ENCODE measurements at regions not wholly inside any gene's neighbourhood (a gene's known extent, or its start where the extent isn't known, plus 50 kb on each side); places are given as distances from the start of the nearest gene placed in this dataset.

DNA sequence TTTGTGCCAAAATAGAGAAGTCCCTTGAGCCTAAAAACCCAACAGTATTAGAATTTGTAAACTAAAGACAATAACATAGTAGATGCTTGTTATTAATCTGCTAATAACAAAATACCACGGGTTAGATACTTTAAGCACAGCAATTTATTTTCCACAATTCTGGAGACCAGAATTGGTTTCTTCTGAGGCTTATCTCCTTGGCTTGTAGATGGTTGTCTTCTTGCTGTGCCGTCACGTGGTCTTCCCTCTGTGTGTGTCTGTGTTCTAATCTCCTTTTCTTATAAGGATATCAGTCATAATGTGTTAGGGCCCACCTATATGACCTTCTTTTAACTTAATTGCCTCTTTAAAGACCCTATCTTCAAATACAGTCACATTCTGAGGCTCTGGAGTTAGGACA is 260.1 kb downstream of the CYRIA start:
- Histone ChIP-seq H2BK20ac (ENCODE audit: low read depth, low read length) (no peak overlapping the region), H2AK5ac (ENCODE audit: low read depth, low read length) (no peak overlapping the region), H3K4me2 (ENCODE audit: low read depth, low read length) (no peak overlapping the region), H3K27me3 (ENCODE audit: control insufficient read depth, insufficient read depth, low read length) (no peaks in the 10 kb centered on the region), H4K20me1 (ENCODE audit: insufficient read depth, low read length) (no peaks in the 10 kb centered on the region), H3K23ac (ENCODE audit: low read depth, low read length) (no peak overlapping the region), H2BK120ac (ENCODE audit: low read depth, low read length) (no peak overlapping the region), H3K9me1 (ENCODE audit: insufficient read depth, low read length) (no peaks in the 10 kb centered on the region), H3K79me1 (ENCODE audit: low read depth in 1 of 2, low read length in 2 of 2) (no peaks in the 10 kb centered on the region), H2BK5ac (ENCODE audit: low read depth, low read length, poor library complexity, severe bottlenecking) (no peak overlapping the region), H4K91ac (ENCODE audit: insufficient read depth, low read depth, low read length) (no peak overlapping the region), H3K56ac (ENCODE audit: extremely low read depth, insufficient read depth, low read length) (no peak overlapping the region), H3K36me3 (ENCODE audit: control insufficient read depth, insufficient read depth, low read length) (no peaks in the 10 kb centered on the region), H3K4me1 (ENCODE audit: control insufficient read depth, insufficient read depth, low read length) (no peaks in the 10 kb centered on the region), H2AK9ac (replicated peaks; ENCODE audit: low read depth, low read length, poor library complexity) (no peak overlapping the region), H4K5ac (ENCODE audit: low read depth, low read length) (no peak overlapping the region), H3K18ac (ENCODE audit: low read depth, low read length) (no peak overlapping the region), H3K27ac (ENCODE audit: insufficient read depth, low read length) (no peak overlapping the region), H4K8ac (ENCODE audit: low read depth in 2 of 2, low read length in 2 of 2) (no peak overlapping the region), H3K14ac (replicated peaks; ENCODE audit: low read depth, low read length) (no peak overlapping the region), H3K9ac (ENCODE audit: low read depth, low read length) (no peak overlapping the region), H3K4me3 (ENCODE audit: insufficient read depth, low read depth, low read length) (no peak overlapping the region), H3K4ac (ENCODE audit: low read depth, low read length) (no peak overlapping the region), H2AFZ (replicated peaks; ENCODE audit: low read length, poor library complexity) (no peak overlapping the region), H3K9me3 (ENCODE audit: control insufficient read depth, insufficient read depth, low read length) (peaks cover 18% of the 10 kb centered on the region), H2BK15ac (ENCODE audit: low read depth, low read length) (no peak overlapping the region)
- in situ Hi-C loops (cut with MboI; ENCODE audit: low sequenced_read_pairs): no loop called here
- POLR2A ChIA-PET (ENCODE audit: unreplicated experiment): no interaction called here
- DNase-seq (no peak), ATAC-seq (ENCODE audit: low read depth) (no peak)
- dilution Hi-C loops (cut with HindIII; ENCODE audit: low sequenced_read_pairs, unreplicated experiment): no loop called here
- TF ChIP-seq, protein P1, sequence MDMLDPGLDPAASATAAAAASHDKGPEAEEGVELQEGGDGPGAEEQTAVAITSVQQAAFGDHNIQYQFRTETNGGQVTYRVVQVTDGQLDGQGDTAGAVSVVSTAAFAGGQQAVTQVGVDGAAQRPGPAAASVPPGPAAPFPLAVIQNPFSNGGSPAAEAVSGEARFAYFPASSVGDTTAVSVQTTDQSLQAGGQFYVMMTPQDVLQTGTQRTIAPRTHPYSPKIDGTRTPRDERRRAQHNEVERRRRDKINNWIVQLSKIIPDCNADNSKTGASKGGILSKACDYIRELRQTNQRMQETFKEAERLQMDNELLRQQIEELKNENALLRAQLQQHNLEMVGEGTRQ (IDR thresholded peaks at IDR 0.05; ENCODE audit: low read depth, low read length): no peak
- TF ChIP-seq CHD1 (IDR thresholded peaks at IDR 0.05; ENCODE audit: low read depth, low read length) (no peak), CTCF (conservative IDR thresholded peaks at IDR 0.05; ENCODE audit: low read depth, low read length) (no peak), BHLHE40 (IDR thresholded peaks at IDR 0.05; ENCODE audit: low read depth, low read length) (no peak), FOS (IDR thresholded peaks at IDR 0.05; ENCODE audit: low read depth, low read length) (no peak), RAD21 (IDR thresholded peaks at IDR 0.05; ENCODE audit: low read length) (no peak), RCOR1 (IDR thresholded peaks at IDR 0.05; ENCODE audit: insufficient replicate concordance, low read length) (no peak), MXI1 (IDR thresholded peaks at IDR 0.05; ENCODE audit: borderline replicate concordance, low read depth, low read length) (no peak), RFX5 (IDR thresholded peaks at IDR 0.05; ENCODE audit: low read depth, low read length) (no peak), POLR2A (IDR thresholded peaks at IDR 0.05; ENCODE audit: low read depth, low read length) (no peak), NFE2L2 (IDR thresholded peaks at IDR 0.05; ENCODE audit: low read depth, low read length) (no peak), CEBPB (IDR thresholded peaks at IDR 0.05; ENCODE audit: low read depth, low read length) (no peak), SMC3 (IDR thresholded peaks at IDR 0.05; ENCODE audit: low read depth, low read length) (no peak)
- TF ChIP-seq, protein P2, sequence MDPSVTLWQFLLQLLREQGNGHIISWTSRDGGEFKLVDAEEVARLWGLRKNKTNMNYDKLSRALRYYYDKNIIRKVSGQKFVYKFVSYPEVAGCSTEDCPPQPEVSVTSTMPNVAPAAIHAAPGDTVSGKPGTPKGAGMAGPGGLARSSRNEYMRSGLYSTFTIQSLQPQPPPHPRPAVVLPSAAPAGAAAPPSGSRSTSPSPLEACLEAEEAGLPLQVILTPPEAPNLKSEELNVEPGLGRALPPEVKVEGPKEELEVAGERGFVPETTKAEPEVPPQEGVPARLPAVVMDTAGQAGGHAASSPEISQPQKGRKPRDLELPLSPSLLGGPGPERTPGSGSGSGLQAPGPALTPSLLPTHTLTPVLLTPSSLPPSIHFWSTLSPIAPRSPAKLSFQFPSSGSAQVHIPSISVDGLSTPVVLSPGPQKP (IDR thresholded peaks at IDR 0.05; ENCODE audit: borderline replicate concordance, low read depth, low read length): no peak
- intact Hi-C loops (cut with micrococcal nuclease): no loop called here
- BruUV-seq (replicated peaks): no TSS peak
- CTCF ChIA-PET: no interaction called here
- no CpG with 5 or more reads among the region's 3 CpGs for WGBS, 2 experiments (ENCODE audit: extremely low coverage in 2 of 2, insufficient read length in 1 of 2)

Data from IMR-90 (cell line).